Smooth muscle cell (in vitro differentiated cells): ENCODE measurements at regions not wholly inside any gene's neighbourhood (a gene's known extent, or its start where the extent isn't known, plus 50 kb on each side); places are given as distances from the start of the nearest gene placed in this dataset.

Experiments used
- DNase-seq: peaks from one replicate; lab custom pipeline; 2025; ENCODE audit not compliant: unreplicated experiment; lab: John Stamatoyannopoulos, UW
- H2AFZ ChIP-seq: fragments of 200-600 bp; sonication (generic); 2 replicates; pipeline ENCODE4 v1.6.0; 2016; ENCODE audit warnings: antibody characterized with exemption, low read depth, mild to moderate bottlenecking
- H3F3A ChIP-seq: fragments of 200-600 bp; sonication (generic); 2 replicates; pipeline ENCODE4 v1.6.0; 2017; ENCODE audit warnings: antibody characterized with exemption, low read depth
- H3K27ac ChIP-seq: fragments of 200-600 bp; sonication (generic); 2 replicates; pipeline ENCODE4 v1.5.1; 2016; ENCODE audit warnings: low read depth, mild to moderate bottlenecking
- H3K27me3 ChIP-seq: fragments of 200-600 bp; sonication (generic); 2 replicates; pipeline ENCODE4 v1.6.1; 2016; ENCODE audit warnings: low read depth, mild to moderate bottlenecking
- H3K36me3 ChIP-seq: fragments of 200-600 bp; sonication (generic); 2 replicates; pipeline ENCODE4 v1.5.1; 2016; ENCODE audit warnings: low read depth
- H3K4me1 ChIP-seq: fragments of 200-600 bp; sonication (generic); 2 replicates; pipeline ENCODE4 v1.5.1; 2016; ENCODE audit warnings: low read depth
- H3K4me2 ChIP-seq: fragments of 200-600 bp; sonication (generic); 2 replicates; pipeline ENCODE4 v1.6.0; 2016; ENCODE audit warnings: mild to moderate bottlenecking
- H3K4me3 ChIP-seq: fragments of 200-600 bp; sonication (generic); 2 replicates; pipeline ENCODE4 v1.5.1; 2016; ENCODE audit warnings: mild to moderate bottlenecking
- H3K79me2 ChIP-seq: fragments of 200-600 bp; sonication (generic); 2 replicates; pipeline ENCODE4 v1.6.0; 2016; ENCODE audit warnings: low read depth, mild to moderate bottlenecking
- H3K9ac ChIP-seq: fragments of 200-600 bp; sonication (generic); 2 replicates; pipeline ENCODE4 v1.6.0; 2016; ENCODE audit warnings: low read depth
- H3K9me3 ChIP-seq: fragments of 200-600 bp; sonication (generic); replicated peaks from 2 replicates; pipeline ENCODE4 v1.5.1; 2016; ENCODE audit warnings: low read depth
- H4K20me1 ChIP-seq: fragments of 200-600 bp; sonication (generic); 2 replicates; pipeline ENCODE4 v1.6.0; 2016; ENCODE audit warnings: low read depth
- WGBS: methylation state at CpG from one replicate; pipeline ENCODE4 v1.1.7; 2016; ENCODE audit warnings: low lambda C conversion rate; 5-methylcytosine and 5-hydroxymethylcytosine counted together
- TF ChIP-seq, protein P1 (sequence below): fragments of 200-600 bp; sonication (generic); IDR thresholded peaks from 2 replicates; pipeline ENCODE4 v1.5.1; 2017; ENCODE audit warnings: borderline replicate concordance, mild to moderate bottlenecking, antibody characterized with exemption; ENCODE audit not compliant: insufficient read depth, poor library complexity, severe bottlenecking

DNA sequence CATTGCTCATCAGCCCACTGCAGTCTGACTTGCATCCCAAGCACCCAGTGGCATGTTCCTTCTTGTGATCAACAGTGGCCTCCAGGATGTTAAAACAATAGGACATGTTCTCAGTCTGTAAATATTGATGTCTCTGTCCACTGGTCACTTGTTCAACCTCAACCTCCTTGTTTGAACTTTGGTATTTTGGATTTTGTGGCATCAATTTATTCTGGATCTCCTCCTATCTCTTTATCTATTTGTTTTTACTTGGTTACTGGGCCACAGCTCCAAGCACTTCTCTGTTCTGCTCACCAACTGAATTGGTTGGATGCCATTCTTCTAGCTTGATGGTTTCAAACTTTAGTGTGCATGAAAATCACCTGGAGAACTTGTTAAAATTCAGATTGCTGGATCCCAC, 1414.8 kb upstream of the CELF4 start:
- H3K4me3 ChIP-seq: no peak overlapping the region
- no peaks in the 10 kb centered on the region for H3K9me3 ChIP-seq
- TF ChIP-seq, protein P1, sequence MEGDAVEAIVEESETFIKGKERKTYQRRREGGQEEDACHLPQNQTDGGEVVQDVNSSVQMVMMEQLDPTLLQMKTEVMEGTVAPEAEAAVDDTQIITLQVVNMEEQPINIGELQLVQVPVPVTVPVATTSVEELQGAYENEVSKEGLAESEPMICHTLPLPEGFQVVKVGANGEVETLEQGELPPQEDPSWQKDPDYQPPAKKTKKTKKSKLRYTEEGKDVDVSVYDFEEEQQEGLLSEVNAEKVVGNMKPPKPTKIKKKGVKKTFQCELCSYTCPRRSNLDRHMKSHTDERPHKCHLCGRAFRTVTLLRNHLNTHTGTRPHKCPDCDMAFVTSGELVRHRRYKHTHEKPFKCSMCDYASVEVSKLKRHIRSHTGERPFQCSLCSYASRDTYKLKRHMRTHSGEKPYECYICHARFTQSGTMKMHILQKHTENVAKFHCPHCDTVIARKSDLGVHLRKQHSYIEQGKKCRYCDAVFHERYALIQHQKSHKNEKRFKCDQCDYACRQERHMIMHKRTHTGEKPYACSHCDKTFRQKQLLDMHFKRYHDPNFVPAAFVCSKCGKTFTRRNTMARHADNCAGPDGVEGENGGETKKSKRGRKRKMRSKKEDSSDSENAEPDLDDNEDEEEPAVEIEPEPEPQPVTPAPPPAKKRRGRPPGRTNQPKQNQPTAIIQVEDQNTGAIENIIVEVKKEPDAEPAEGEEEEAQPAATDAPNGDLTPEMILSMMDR: no peak
- no peaks in the 10 kb centered on the region for H4K20me1 ChIP-seq
- H3F3A ChIP-seq: no peaks in the 10 kb centered on the region
- H3K4me1 ChIP-seq: no peaks in the 10 kb centered on the region
- no peaks in the 10 kb centered on the region for H3K36me3 ChIP-seq
- no peak overlapping the region for H2AFZ ChIP-seq
- H3K27me3 ChIP-seq: no peaks in the 10 kb centered on the region
- no peaks in the 10 kb centered on the region for H3K79me2 ChIP-seq
- H3K4me2 ChIP-seq: no peak overlapping the region
- no peak overlapping the region for H3K9ac ChIP-seq
- no peak for DNase-seq
- H3K27ac ChIP-seq: no peak overlapping the region

DNA sequence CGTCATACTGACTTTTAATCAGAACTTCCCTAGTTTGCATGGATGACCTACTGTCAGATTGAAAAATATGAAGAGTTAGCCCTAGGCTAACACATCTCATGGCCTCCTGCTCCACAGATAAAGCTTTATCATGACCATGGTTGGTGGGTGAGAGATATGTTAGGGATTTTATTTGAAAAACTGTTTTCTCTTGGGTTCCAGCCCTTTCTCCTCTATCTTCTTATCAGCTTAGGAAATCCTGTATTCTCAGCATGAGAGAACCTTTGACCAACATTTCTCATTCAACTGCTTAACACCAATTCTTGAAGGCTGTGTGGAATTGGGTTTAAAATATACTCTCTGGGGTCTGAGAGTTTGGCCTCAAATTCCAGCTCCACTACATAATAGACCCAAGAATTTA, 1407.0 kb upstream of the CELF4 start:
- Histone ChIP-seq H3K4me1 (no peaks in the 10 kb centered on the region), H4K20me1 (no peaks in the 10 kb centered on the region), H3K27me3 (no peaks in the 10 kb centered on the region), H3K4me2 (peak overlapping the region; percentile 19), H3K4me3 (no peak overlapping the region), H3K36me3 (no peaks in the 10 kb centered on the region), H2AFZ (no peak overlapping the region), H3K79me2 (no peaks in the 10 kb centered on the region), H3F3A (no peaks in the 10 kb centered on the region), H3K27ac (no peak overlapping the region), H3K9me3 (no peaks in the 10 kb centered on the region), H3K9ac (no peak overlapping the region)
- no peak for DNase-seq
- 67% methylated on average over 1 of the region's 1 CpG for WGBS
- TF ChIP-seq, protein P1: no peak

DNA sequence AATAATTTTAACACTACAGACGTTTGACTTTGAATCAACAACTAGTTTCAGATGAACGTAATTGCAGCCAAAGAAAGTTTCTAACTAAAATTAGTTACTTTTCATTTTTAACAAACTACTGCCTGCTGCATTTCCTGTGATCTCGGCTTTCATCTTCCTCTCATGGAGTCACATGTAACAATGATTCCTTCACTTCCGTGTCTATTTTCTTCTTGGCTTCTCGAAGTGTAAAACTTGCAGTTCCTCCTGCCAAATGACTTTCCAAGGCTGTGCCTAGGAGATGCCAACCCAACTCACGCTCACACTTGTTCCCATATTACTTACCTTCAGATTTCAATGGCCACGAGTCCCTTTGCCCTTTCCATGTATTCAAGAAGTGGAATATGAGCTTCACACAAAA, 1406.3 kb upstream of the CELF4 start:
- 95% methylated on average over 7 of the region's 7 CpGs for WGBS
- TF ChIP-seq, protein P1: no peak
- no peak for DNase-seq
- Histone ChIP-seq H3K27ac (no peak overlapping the region), H3F3A (no peaks in the 10 kb centered on the region), H3K36me3 (no peaks in the 10 kb centered on the region), H3K4me3 (no peak overlapping the region), H3K79me2 (no peaks in the 10 kb centered on the region), H3K4me2 (no peak overlapping the region), H3K9me3 (no peaks in the 10 kb centered on the region), H3K9ac (no peak overlapping the region), H3K27me3 (no peaks in the 10 kb centered on the region), H4K20me1 (no peaks in the 10 kb centered on the region), H2AFZ (no peak overlapping the region), H3K4me1 (no peaks in the 10 kb centered on the region)

DNA sequence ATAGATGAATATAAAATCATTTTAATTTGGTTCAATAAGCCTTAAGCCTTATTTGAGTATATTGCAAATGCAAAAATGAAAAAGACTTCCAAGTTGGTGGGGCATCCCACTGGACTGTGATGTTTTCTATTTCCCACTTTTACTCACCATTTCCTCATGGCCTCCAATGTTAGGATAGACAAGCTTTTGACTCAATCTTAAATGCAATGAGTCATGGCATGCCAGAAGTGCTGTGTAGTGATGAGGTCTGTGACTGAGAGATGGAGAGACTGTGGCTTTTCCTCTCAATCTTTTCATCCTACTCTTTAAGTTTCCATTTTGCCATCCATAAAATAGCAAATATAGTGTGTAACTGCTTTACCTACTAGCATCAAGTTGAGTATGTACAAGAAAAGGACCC, 1401.2 kb upstream of the CELF4 start:
- Histone ChIP-seq H3K4me2 (no peak overlapping the region), H3K4me1 (no peaks in the 10 kb centered on the region), H3K27ac (no peak overlapping the region), H3K36me3 (no peaks in the 10 kb centered on the region), H3F3A (no peaks in the 10 kb centered on the region), H2AFZ (no peak overlapping the region), H3K9ac (no peak overlapping the region), H3K79me2 (no peaks in the 10 kb centered on the region), H3K9me3 (no peaks in the 10 kb centered on the region), H3K27me3 (no peaks in the 10 kb centered on the region), H3K4me3 (no peak overlapping the region), H4K20me1 (no peaks in the 10 kb centered on the region)
- no peak for DNase-seq
- TF ChIP-seq, protein P1: no peak
